Gastroesophageal sphincter (tissue), 4 donors: ENCODE measurements at regions not wholly inside any gene's neighbourhood (a gene's known extent, or its start where the extent isn't known, plus 50 kb on each side); places are given as distances from the start of the nearest gene placed in this dataset.

Experiments used
- ATAC-seq: fragments of 150-250 bp; one replicate; pipeline ENCODE4 v1.9.1; 2016; ENCODE audit warnings: mild to moderate bottlenecking, moderate library complexity
- H3K27ac ChIP-seq, 4 donors: fragments of 200-600 bp; sonication (generic) in 3 of 4; 1 replicate in 3 of 4; 2 replicates in 1 of 4; pipeline ENCODE4 v1.5.1; 2016 to 2019
- H3K27me3 ChIP-seq: fragments of 200-600 bp; sonication (generic); one replicate; pipeline ENCODE4 v1.5.1; 2019
- H3K36me3 ChIP-seq, 2 donors: fragments of 200-600 bp; sonication (generic); one replicate each; pipeline ENCODE4 v1.5.1; 2019; ENCODE audit warnings: control low read depth in 1 of 2
- H3K4me1 ChIP-seq, 3 donors: fragments of 200-600 bp; sonication (generic); 1 replicate in 2 of 3; 2 replicates in 1 of 3; pipeline ENCODE4 v1.5.1; 2016 to 2019; ENCODE audit warnings: control low read depth in 2 of 3
- H3K4me3 ChIP-seq, 2 donors: fragments of 200-600 bp; sonication (generic); one replicate each; pipeline ENCODE4 v1.5.1; 2019; ENCODE audit warnings: mild to moderate bottlenecking in 1 of 2, moderate library complexity in 1 of 2
- H3K9me3 ChIP-seq, 3 donors: fragments of 200-600 bp; sonication (generic); one replicate each; pipeline ENCODE4 v1.5.1; 2017 to 2019; ENCODE audit warnings: control low read depth in 2 of 3
- EP300 ChIP-seq: sonication (generic); formaldehyde crosslinking; IDR thresholded peaks from one replicate; pipeline ENCODE4 v1.6.1; 2017; ENCODE audit warnings: antibody characterized with exemption, mild to moderate bottlenecking
- POLR2A ChIP-seq, 2 donors: fragments of 450-650 bp; IDR thresholded peaks; one replicate each; pipeline ENCODE4 v1.6.1; 2017; ENCODE audit warnings: antibody characterized with exemption in 2 of 2, mild to moderate bottlenecking in 2 of 2, moderate library complexity in 1 of 2
- POLR2AphosphoS5 ChIP-seq: sonication (generic); formaldehyde crosslinking; IDR thresholded peaks from one replicate; pipeline ENCODE4 v1.6.1; 2017; ENCODE audit warnings: antibody characterized with exemption
- WGBS, 2 donors: methylation state at CpG; one replicate each; pipeline ENCODE4 v1.1.5; 2018; ENCODE audit warnings: low coverage in 1 of 2; 5-methylcytosine and 5-hydroxymethylcytosine counted together
- TF ChIP-seq, protein P1 (sequence below), 4 experiments: fragments of 200-600 bp in 2 of 4; fragments of 450-650 bp in 2 of 4; sonication (generic) in 1 of 4; IDR thresholded peaks; one replicate each; pipeline ENCODE4 v1.5.1; 2017 to 2019; ENCODE audit warnings: antibody characterized with exemption in 4 of 4, mild to moderate bottlenecking in 2 of 4, moderate library complexity in 2 of 4

DNA sequence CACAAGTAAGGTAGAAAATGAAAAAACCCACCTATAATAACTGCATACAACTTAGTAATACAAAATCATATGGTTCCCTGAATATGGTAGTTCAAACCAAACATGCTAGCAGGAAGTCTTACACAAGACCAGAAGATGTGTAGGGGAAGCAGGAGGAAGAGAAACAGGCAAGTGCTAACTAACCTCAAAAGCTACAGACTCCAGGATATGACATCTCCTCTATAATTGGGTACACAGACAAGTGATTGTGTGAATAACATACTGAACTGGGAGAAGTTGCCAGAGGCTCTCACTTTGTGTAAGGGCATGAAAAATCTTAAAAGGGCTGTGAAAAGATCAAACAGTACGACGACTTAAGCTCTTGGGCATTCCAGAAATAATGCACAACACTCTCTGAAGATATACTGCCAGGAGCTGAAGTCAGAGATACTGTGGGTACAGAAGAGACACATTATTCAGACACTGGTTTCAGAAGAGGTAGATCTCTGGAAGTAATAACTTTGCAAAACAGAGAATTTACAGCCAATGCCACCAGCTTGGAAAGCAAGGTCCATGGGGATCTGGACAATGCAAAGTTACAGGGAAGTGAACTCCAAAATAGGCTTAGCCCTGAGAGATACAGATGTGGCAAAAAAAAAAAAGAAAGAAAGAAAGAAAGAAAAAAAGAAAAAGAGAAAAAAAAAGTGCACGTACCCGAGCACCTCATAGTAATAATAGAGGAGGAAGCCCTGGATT is 767.2 kb downstream of the TNS3 start:
- H3K4me3 ChIP-seq = no peak overlapping the region
- H3K27me3 ChIP-seq = no peaks in the 10 kb centered on the region
- peaks cover 0 to 7% (median 3%) of the 10 kb centered on the region in 3 donors for H3K4me1 ChIP-seq
- no peak overlapping the region for H3K27ac ChIP-seq
- TF ChIP-seq POLR2A (IDR thresholded peaks at IDR 0.05) = no peak
- TF ChIP-seq, protein P1, sequence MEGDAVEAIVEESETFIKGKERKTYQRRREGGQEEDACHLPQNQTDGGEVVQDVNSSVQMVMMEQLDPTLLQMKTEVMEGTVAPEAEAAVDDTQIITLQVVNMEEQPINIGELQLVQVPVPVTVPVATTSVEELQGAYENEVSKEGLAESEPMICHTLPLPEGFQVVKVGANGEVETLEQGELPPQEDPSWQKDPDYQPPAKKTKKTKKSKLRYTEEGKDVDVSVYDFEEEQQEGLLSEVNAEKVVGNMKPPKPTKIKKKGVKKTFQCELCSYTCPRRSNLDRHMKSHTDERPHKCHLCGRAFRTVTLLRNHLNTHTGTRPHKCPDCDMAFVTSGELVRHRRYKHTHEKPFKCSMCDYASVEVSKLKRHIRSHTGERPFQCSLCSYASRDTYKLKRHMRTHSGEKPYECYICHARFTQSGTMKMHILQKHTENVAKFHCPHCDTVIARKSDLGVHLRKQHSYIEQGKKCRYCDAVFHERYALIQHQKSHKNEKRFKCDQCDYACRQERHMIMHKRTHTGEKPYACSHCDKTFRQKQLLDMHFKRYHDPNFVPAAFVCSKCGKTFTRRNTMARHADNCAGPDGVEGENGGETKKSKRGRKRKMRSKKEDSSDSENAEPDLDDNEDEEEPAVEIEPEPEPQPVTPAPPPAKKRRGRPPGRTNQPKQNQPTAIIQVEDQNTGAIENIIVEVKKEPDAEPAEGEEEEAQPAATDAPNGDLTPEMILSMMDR (IDR thresholded peaks at IDR 0.05) = no peak
- no peak for TF ChIP-seq POLR2AphosphoS5
- no peak for TF ChIP-seq EP300
- WGBS, 2 donors = 57 to 79% methylated on average over 3 to 4 of the region's 4 CpGs
- H3K9me3 ChIP-seq = peaks cover 0 to 6% (median 0%) of the 10 kb centered on the region in 3 donors
- ATAC-seq = no peak
- no peaks in the 10 kb centered on the region for H3K36me3 ChIP-seq

DNA sequence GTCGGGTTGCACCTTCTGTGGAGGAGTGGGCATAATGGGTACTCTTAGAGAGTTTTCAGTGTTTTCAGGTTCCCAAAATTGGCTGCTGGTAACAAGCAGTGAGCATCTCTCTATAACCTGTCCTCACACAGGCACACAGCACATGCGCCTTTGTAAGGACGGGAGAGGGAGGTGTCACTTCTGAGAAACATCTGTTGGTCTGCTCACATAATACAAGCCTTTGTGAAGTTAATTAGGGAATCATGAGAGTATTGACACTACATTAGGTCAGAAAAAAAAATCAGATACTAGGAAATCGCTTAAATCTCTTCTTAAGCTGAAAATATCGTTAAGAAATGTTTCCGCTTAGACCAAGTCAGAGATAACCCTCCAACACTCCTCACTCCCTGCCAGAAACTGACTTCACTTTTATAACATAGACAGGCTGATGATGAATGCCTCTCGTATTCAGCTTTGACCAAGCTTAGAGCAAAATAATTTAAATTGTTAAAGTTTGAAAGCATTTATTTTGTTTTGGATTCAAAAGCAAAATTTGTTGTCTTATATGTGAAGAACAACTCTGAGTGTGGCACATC is 769.7 kb downstream of the TNS3 start:
- WGBS, 2 donors = 51 to 55% methylated on average over 3 to 5 of the region's 7 CpGs
- Histone ChIP-seq H3K9me3 (peaks cover 0 to 5% (median 0%) of the 10 kb centered on the region in 3 donors), H3K4me1 (peaks cover 0 to 7% (median 3%) of the 10 kb centered on the region in 3 donors), H3K27ac (no peak overlapping the region), H3K27me3 (no peaks in the 10 kb centered on the region), H3K36me3 (no peaks in the 10 kb centered on the region), H3K4me3 (no peak overlapping the region)
- no peak for ATAC-seq
- TF ChIP-seq, protein P1 (IDR thresholded peaks at IDR 0.05) = no peak
- TF ChIP-seq POLR2A (IDR thresholded peaks at IDR 0.05) = no peak
- no peak for TF ChIP-seq EP300
- TF ChIP-seq POLR2AphosphoS5 = no peak

DNA sequence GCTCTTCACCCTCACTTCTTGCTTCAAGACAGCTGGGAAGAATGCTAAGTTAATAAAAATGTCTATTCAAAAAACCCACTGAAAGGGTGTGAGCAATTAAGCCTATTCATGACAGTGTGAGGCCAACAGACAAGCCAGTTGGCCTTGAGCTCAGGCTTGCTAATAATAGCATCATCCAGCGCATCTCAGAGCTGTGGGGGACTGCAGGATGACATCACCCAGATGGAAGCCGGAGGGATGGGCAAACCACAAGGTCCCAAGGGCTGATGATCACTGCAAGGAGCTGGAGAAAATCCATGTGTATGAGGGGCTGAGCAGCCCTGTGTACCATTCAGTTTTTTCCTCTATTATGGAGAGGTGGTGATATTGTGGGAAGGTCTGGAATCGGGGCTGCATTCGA is 770.4 kb downstream of the TNS3 start:
- Histone ChIP-seq H3K27ac (no peak overlapping the region), H3K9me3 (no peaks in the 10 kb centered on the region), H3K36me3 (no peaks in the 10 kb centered on the region), H3K4me3 (no peak overlapping the region), H3K27me3 (no peaks in the 10 kb centered on the region), H3K4me1 (peaks cover 0 to 7% (median 3%) of the 10 kb centered on the region in 3 donors)
- ATAC-seq = peak; percentile 48
- TF ChIP-seq POLR2A (IDR thresholded peaks at IDR 0.05) (no peak), EP300 (no peak), POLR2AphosphoS5 (no peak)
- TF ChIP-seq, protein P1 (IDR thresholded peaks at IDR 0.05) = no peak
- WGBS, 2 donors = 42% methylated on average over 4 of the region's 4 CpGs; no CpG with 5 or more reads in 1 of the 2 donors

DNA sequence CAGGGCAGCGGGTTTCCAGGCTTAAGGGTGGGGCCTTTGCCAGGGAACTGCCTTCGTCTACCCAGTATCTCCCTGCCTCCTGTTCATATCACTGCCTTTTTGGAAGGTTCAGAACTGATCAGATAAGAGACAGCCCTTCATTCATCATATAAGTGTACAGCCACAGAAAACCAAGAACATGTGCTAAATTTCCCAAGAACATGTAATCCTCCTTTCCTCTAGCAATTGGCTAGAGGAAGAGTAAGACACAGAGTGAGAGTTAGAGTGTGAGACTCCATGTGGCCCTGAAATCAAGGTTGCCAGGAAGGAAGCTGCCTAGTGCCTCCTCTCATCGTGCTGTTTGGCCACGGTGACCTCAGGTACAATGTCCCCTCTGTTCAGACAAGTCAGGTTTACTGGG is 770.9 kb downstream of the TNS3 start:
- WGBS, 2 donors = 85 to 90% methylated on average over 2 of the region's 4 CpGs

DNA sequence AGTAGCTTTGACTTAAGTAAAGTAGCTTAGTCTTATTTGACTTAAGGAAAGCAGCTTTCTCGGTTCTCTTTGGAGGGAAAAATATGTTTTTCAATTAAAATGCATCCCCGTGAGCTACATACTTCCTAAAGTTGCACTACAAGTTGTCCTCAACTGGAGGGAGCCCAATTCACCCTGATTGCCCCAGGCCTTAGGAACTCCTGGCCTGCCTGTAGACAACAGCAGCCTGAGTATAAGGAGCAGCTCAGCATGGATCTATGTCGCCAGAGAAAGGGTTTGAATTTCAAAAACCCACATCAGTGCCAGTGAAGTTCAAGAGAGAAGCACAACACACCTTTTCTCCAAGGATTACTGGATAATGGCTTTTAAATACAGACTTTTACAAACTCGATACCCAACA is 772.0 kb downstream of the TNS3 start:
- Histone ChIP-seq H3K9me3 (no peaks in the 10 kb centered on the region), H3K27me3 (peaks cover 5% of the 10 kb centered on the region), H3K27ac (no peak overlapping the region), H3K36me3 (no peaks in the 10 kb centered on the region), H3K4me1 (peaks cover 0 to 7% (median 3%) of the 10 kb centered on the region in 3 donors), H3K4me3 (no peak overlapping the region)
- no peak for ATAC-seq
- TF ChIP-seq, protein P1 (IDR thresholded peaks at IDR 0.05) = no peak
- 93 to 95% methylated on average over 3 of the region's 4 CpGs for WGBS, 2 donors

More for the DNA sequence above, 770.9 kb downstream of the TNS3 start:
- no peaks in the 10 kb centered on the region for H3K36me3 ChIP-seq
- H3K4me3 ChIP-seq = no peak overlapping the region
- no peaks in the 10 kb centered on the region for H3K27me3 ChIP-seq
- no peaks in the 10 kb centered on the region for H3K9me3 ChIP-seq
- TF ChIP-seq POLR2AphosphoS5 = no peak
- no peak overlapping the region for H3K27ac ChIP-seq
- H3K4me1 ChIP-seq = peaks cover 0 to 7% (median 3%) of the 10 kb centered on the region in 3 donors
- no peak for ATAC-seq
